ENCODE measurements at regions not wholly inside any gene's neighbourhood (a gene's known extent, or its start where the extent isn't known, plus 50 kb on each side); places are given as distances from the start of the nearest gene placed in this dataset.

DNA sequence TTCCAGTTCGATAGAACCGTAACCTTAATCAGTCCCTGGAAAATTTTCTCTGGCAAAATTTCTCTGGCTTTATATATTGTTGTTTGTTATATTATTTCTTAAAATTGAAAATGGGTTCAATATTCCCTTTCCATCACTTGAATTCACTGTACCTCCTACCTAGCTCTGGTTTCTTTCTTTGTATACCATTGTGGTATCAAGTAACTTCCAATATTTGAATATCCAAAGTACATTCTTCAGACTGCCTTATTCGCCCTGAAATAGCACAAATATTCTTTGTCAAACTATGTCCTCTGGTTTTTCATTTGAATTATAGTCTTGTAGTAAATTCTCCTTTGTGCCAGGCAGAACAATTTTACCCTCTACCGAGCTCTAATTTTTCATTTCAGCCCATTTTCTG lies 541.6 kb downstream of the REEP3 start:
- TF ChIP-seq ZC3H10 (CRISPR knock-in tag; IDR thresholded peaks at IDR 0.05), result no peak
- no peak for TF ChIP-seq ARNTL (CRISPR knock-in tag; IDR thresholded peaks at IDR 0.05; ENCODE audit: borderline replicate concordance, low read depth)
- TF ChIP-seq OSR1 (CRISPR knock-in tag; IDR thresholded peaks at IDR 0.05), result no peak
- TF ChIP-seq SNAI2 (CRISPR knock-in tag; IDR thresholded peaks at IDR 0.05), result no peak
- no peak for TF ChIP-seq ZFP30 (CRISPR knock-in tag; IDR thresholded peaks at IDR 0.05)
- TF ChIP-seq ISL1 (CRISPR knock-in tag; IDR thresholded peaks at IDR 0.05), result no peak
- TF ChIP-seq PPARA (CRISPR knock-in tag; IDR thresholded peaks at IDR 0.05; ENCODE audit: borderline replicate concordance), result no peak
- TF ChIP-seq, protein P1, sequence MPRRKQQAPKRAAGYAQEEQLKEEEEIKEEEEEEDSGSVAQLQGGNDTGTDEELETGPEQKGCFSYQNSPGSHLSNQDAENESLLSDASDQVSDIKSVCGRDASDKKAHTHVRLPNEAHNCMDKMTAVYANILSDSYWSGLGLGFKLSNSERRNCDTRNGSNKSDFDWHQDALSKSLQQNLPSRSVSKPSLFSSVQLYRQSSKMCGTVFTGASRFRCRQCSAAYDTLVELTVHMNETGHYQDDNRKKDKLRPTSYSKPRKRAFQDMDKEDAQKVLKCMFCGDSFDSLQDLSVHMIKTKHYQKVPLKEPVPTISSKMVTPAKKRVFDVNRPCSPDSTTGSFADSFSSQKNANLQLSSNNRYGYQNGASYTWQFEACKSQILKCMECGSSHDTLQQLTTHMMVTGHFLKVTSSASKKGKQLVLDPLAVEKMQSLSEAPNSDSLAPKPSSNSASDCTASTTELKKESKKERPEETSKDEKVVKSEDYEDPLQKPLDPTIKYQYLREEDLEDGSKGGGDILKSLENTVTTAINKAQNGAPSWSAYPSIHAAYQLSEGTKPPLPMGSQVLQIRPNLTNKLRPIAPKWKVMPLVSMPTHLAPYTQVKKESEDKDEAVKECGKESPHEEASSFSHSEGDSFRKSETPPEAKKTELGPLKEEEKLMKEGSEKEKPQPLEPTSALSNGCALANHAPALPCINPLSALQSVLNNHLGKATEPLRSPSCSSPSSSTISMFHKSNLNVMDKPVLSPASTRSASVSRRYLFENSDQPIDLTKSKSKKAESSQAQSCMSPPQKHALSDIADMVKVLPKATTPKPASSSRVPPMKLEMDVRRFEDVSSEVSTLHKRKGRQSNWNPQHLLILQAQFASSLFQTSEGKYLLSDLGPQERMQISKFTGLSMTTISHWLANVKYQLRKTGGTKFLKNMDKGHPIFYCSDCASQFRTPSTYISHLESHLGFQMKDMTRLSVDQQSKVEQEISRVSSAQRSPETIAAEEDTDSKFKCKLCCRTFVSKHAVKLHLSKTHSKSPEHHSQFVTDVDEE (CRISPR knock-in tag; IDR thresholded peaks at IDR 0.05), result no peak
- no peak for TF ChIP-seq CSDC2 (CRISPR knock-in tag; IDR thresholded peaks at IDR 0.05)
- no peak for TF ChIP-seq RARB (CRISPR knock-in tag; IDR thresholded peaks at IDR 0.05)
- no peak for TF ChIP-seq ZFP3 (CRISPR knock-in tag; IDR thresholded peaks at IDR 0.05)
- TF ChIP-seq, protein P2, sequence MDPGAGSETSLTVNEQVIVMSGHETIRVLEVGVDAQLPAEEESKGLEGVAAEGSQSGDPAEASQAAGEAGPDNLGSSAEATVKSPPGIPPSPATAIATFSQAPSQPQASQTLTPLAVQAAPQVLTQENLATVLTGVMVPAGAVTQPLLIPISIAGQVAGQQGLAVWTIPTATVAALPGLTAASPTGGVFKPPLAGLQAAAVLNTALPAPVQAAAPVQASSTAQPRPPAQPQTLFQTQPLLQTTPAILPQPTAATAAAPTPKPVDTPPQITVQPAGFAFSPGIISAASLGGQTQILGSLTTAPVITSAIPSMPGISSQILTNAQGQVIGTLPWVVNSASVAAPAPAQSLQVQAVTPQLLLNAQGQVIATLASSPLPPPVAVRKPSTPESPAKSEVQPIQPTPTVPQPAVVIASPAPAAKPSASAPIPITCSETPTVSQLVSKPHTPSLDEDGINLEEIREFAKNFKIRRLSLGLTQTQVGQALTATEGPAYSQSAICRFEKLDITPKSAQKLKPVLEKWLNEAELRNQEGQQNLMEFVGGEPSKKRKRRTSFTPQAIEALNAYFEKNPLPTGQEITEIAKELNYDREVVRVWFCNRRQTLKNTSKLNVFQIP (CRISPR knock-in tag; IDR thresholded peaks at IDR 0.05; ENCODE audit: borderline replicate concordance, low read depth), result no peak
- TF ChIP-seq, protein P3, sequence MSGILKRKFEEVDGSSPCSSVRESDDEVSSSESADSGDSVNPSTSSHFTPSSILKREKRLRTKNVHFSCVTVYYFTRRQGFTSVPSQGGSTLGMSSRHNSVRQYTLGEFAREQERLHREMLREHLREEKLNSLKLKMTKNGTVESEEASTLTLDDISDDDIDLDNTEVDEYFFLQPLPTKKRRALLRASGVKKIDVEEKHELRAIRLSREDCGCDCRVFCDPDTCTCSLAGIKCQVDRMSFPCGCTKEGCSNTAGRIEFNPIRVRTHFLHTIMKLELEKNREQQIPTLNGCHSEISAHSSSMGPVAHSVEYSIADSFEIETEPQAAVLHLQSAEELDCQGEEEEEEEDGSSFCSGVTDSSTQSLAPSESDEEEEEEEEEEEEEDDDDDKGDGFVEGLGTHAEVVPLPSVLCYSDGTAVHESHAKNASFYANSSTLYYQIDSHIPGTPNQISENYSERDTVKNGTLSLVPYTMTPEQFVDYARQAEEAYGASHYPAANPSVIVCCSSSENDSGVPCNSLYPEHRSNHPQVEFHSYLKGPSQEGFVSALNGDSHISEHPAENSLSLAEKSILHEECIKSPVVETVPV (CRISPR knock-in tag; IDR thresholded peaks at IDR 0.05), result no peak
- TF ChIP-seq ZNF565 (CRISPR knock-in tag; conservative IDR thresholded peaks at IDR 0.05; ENCODE audit: low read depth), result no peak
- TF ChIP-seq, protein P4, sequence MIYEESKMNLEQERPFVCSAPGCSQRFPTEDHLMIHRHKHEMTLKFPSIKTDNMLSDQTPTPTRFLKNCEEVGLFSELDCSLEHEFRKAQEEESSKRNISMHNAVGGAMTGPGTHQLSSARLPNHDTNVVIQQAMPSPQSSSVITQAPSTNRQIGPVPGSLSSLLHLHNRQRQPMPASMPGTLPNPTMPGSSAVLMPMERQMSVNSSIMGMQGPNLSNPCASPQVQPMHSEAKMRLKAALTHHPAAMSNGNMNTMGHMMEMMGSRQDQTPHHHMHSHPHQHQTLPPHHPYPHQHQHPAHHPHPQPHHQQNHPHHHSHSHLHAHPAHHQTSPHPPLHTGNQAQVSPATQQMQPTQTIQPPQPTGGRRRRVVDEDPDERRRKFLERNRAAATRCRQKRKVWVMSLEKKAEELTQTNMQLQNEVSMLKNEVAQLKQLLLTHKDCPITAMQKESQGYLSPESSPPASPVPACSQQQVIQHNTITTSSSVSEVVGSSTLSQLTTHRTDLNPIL (CRISPR knock-in tag; IDR thresholded peaks at IDR 0.05; ENCODE audit: low read depth), result no peak
- TF ChIP-seq, protein P5, sequence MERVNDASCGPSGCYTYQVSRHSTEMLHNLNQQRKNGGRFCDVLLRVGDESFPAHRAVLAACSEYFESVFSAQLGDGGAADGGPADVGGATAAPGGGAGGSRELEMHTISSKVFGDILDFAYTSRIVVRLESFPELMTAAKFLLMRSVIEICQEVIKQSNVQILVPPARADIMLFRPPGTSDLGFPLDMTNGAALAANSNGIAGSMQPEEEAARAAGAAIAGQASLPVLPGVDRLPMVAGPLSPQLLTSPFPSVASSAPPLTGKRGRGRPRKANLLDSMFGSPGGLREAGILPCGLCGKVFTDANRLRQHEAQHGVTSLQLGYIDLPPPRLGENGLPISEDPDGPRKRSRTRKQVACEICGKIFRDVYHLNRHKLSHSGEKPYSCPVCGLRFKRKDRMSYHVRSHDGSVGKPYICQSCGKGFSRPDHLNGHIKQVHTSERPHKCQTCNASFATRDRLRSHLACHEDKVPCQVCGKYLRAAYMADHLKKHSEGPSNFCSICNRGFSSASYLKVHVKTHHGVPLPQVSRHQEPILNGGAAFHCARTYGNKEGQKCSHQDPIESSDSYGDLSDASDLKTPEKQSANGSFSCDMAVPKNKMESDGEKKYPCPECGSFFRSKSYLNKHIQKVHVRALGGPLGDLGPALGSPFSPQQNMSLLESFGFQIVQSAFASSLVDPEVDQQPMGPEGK (CRISPR knock-in tag; IDR thresholded peaks at IDR 0.05; ENCODE audit: borderline replicate concordance), result no peak
- no peak for TF ChIP-seq BACH2 (CRISPR knock-in tag; IDR thresholded peaks at IDR 0.05; ENCODE audit: borderline replicate concordance)
- no peak for ATAC-seq

DNA sequence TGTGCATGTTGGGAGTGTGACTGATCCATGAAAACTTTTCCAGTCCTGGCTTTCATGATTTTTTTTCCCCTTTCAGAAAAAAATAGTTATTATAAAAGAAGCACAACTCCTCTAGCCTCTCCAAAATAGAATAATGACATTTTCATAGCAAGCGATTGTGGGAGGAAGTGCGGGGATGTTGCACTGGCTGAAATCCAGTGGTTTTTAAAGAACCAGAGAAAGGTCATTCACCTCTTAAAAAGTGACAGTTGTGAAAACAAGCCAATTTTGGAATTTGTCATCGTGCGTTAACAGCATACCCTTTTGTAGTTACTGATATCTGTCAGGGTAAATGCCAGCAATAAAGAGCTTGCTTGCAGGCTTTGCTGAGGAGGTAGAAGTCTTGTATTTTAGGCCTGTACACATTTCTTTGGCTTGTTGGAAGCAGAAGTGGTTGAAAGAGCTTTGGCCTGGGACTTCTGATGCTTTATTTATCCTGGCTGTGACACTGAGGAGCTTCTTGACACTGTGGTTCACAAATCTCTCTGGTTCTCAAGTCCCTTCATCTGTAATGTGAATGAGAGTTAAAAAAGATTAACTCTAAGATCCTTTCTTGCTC lies 545.9 kb downstream of the REEP3 start:
- ATAC-seq, result no peak
- TF ChIP-seq TOX (CRISPR knock-in tag; IDR thresholded peaks at IDR 0.05; ENCODE audit: borderline replicate concordance), result no peak
- no peak for TF ChIP-seq ZNF565 (CRISPR knock-in tag; conservative IDR thresholded peaks at IDR 0.05; ENCODE audit: low read depth)
- TF ChIP-seq RARB (CRISPR knock-in tag; IDR thresholded peaks at IDR 0.05), result no peak
- no peak for TF ChIP-seq GLIS3 (CRISPR knock-in tag; IDR thresholded peaks at IDR 0.05)
- TF ChIP-seq PPARA (CRISPR knock-in tag; IDR thresholded peaks at IDR 0.05; ENCODE audit: borderline replicate concordance), result no peak
- no peak for TF ChIP-seq ARNTL (CRISPR knock-in tag; IDR thresholded peaks at IDR 0.05; ENCODE audit: borderline replicate concordance, low read depth)
- TF ChIP-seq ZFP3 (CRISPR knock-in tag; IDR thresholded peaks at IDR 0.05), result no peak
- TF ChIP-seq, protein P5 (CRISPR knock-in tag; IDR thresholded peaks at IDR 0.05; ENCODE audit: borderline replicate concordance), result no peak
- TF ChIP-seq, protein P4 (CRISPR knock-in tag; IDR thresholded peaks at IDR 0.05; ENCODE audit: low read depth), result no peak
- no peak for TF ChIP-seq ZFP30 (CRISPR knock-in tag; IDR thresholded peaks at IDR 0.05)
- TF ChIP-seq CSDC2 (CRISPR knock-in tag; IDR thresholded peaks at IDR 0.05), result no peak
- no peak for TF ChIP-seq ZNF8 (CRISPR knock-in tag; IDR thresholded peaks at IDR 0.05)
- no peak for TF ChIP-seq ZNF70 (CRISPR knock-in tag; IDR thresholded peaks at IDR 0.05)
- no peak for TF ChIP-seq BACH2 (CRISPR knock-in tag; IDR thresholded peaks at IDR 0.05; ENCODE audit: borderline replicate concordance)
- TF ChIP-seq TCF4 (CRISPR knock-in tag; IDR thresholded peaks at IDR 0.05; ENCODE audit: borderline replicate concordance), result no peak
- TF ChIP-seq, protein P3 (CRISPR knock-in tag; IDR thresholded peaks at IDR 0.05), result no peak
